MV-4-11 (cell line): ENCODE measurements at regions not wholly inside any gene's neighbourhood (a gene's known extent, or its start where the extent isn't known, plus 50 kb on each side); places are given as distances from the start of the nearest gene placed in this dataset.
A peak's percentile ranks its signal among the peaks of the same experiment; 100 is the strongest.
"Not testable (repeated sequence)": the region's sequence is repeated elsewhere in the genome, so short reads cannot be mapped to it uniquely, and the experiment has no call there.

ENCODE experiments used
- DNase-seq: peaks from one replicate; lab custom pipeline; 2025; lab: John Stamatoyannopoulos, UW

DNA sequence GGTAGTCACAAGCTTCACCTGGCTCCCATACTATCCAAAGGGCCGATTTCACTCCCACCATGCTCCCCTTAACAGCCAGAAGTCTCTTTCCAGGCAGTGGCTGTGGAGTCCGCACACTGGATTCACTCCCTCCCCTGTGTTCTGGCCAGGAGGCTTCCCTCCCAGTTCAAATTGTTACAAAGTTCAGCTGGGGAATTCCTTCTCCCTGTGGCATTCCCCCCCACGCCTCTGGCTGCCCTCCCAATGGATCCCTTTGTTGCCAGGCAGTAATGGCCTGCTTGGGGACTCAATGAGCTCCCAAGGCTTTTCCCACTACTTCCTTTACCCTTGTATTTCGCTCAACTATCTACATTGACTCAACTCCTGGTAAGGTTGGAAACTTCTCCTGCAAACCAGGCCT lies 1921.4 kb upstream of the PCDH20 start:
- no peak for DNase-seq

DNA sequence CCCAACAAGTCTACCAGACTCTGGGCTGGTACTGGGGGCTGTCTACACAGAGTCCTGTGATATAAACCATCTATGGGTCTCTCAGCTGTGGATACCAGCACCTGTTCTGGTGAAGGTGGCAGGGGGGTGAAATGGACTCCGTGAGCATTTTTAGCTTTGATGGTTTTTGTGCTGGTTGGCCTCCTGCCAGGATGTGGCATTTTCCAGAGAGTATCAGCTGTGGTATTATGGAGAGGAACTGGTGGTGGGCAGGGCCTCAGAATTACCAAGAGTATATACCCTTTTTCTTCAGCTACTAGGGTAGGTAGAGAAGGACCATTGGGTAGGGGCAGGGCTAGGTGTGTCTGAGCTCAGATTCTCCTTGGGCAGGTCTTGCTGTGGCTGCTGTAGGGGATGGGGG lies 1920.9 kb upstream of the PCDH20 start:
- no peak for DNase-seq

DNA sequence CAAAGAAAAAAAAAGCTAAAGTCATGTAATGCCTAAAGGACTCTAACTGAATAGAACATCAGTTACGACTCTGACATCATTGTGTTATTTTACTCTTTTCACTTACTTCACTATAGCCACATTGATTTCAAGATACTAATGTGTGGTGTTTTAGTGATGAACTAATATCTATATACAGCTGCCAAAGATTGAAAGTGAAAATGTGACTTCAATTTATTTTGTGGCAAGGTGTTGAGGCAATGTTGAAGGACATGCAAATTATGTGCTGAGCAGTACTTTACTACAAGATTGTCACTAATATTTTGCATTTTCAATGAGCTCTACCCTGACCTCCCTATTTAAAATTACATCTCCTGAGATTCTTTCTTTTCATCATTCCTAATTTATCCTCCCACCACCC lies 1911.9 kb upstream of the PCDH20 start:
- no peak for DNase-seq

DNA sequence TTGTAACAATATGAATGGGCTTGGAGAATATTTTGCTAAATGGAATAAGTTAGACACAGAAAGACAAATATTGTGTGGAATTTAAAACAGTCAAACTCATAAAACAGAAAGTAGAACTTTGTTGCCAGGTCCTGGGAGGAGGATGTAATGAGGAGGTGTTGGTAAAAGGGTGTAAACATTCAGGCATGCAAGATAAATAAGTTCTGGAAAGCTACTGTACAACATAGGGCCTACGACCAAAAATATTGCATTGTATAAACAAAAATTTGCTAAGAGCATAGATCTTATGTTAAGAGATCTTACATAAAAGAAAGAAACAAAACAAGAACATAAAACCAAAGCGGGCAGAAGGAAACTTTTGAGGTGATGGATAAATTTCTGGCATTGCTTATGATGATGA lies 1907.8 kb upstream of the PCDH20 start:
- DNase-seq = no peak

DNA sequence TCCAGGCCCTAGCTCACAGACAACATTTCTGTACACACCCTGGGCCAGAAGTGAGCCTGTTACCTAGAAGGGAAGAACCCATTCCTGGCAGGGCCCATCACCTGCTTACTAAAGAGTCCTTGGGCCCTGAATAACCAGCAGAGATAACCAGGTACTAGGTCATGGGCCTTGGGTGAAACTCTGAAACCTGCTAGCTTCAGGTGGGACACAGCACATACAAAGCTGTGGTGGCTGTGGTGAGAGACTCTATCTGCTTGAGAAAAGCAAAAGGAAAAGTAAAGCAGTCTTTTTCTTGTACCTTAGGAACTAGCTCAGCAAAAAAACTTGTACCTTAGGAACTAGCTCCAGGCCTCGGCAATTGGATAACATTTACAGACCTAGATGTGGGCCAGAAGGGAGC lies 1895.9 kb upstream of the PCDH20 start:
- no peak for DNase-seq

DNA sequence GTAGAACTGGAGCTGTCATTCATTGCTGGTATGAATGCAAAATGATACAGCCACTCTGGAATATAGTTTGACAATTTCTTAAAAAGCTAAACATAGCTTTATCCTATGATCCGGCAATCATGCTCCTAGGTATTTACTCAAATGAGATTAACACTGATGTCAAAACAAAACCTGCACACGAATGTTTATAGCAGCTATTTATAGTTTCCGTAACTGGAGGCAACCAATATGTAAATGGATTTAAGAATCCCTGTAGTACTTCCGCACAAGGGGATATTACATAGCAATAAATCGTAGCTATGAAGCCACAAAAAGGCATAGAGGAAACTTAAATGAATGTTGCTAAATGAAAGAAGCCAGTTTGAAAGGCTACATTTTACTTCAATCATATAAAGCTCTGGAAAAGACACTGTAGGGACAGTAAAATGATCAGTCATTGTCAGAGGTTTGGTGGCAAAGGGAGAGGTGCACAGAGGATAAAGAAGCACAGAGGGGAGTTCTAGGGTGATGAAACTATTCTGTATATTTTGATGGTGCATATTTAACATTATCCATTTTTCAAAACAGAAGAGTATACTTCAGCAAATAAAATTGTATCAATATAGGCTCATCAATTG lies 1893.0 kb upstream of the PCDH20 start:
- DNase-seq = no peak

DNA sequence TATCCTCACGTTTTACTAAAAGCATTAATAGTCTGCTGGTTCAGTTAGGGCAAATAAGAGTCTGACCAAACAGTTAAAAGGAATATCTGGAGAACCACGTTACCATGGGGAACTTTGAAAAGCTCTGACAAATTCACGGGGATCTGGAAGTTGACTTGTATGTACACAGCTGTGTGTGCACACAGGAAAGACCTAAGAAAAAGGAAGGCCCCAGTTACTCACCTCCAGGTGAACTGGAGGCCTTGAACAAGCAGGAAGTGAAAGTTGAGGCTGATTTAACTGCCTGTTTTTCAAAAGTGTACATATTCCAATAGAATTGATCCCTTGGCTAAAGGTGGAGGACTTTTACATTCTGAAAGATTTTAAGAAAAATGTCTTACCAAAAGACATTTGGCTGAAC lies 1891.6 kb upstream of the PCDH20 start:
- DNase-seq = peak; percentile 84

DNA sequence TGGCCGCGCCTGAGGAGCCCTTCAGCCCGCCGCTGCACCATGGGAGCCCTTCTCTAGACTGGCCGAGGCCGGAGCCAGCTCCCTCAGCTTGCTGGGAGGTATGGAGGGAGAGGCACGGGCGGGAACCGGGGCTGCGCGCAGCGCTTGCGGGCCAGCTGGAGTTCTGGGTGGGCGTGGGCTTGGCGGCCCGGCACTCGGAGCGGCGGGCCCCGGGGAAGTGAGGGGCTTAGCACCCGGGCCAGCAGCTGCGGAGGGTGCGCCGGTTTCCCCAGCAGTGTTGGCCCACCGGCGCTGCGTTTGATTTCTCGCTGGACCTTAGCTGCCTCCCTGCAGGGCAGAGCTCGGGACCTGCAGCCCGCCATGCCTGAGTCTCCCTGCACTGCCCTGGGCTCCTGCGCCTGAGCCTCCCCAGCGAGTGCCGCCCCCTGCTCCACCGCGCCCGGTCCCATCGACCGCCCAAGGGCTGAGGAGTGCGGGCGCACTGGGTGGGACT lies 1890.0 kb upstream of the PCDH20 start:
- no peak for DNase-seq

DNA sequence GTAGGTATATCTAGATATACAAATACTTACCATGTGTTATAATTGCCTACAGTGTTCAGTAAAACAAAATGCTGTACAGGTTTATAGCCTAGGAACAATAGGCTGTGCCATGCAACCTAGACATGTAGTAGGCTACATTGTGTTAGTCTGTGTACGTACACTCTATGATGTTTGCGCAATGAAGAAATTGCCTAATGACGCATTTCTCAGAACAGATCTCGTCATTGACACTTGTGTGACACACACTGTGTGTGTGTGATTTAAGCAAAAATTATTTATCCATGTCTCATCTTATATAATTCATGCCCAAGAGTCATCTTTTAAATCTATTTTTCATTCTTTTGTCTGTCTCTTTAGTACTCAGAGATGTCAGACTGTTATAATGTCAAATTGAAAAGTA lies 1888.8 kb upstream of the PCDH20 start:
- DNase-seq = peak; percentile 27

DNA sequence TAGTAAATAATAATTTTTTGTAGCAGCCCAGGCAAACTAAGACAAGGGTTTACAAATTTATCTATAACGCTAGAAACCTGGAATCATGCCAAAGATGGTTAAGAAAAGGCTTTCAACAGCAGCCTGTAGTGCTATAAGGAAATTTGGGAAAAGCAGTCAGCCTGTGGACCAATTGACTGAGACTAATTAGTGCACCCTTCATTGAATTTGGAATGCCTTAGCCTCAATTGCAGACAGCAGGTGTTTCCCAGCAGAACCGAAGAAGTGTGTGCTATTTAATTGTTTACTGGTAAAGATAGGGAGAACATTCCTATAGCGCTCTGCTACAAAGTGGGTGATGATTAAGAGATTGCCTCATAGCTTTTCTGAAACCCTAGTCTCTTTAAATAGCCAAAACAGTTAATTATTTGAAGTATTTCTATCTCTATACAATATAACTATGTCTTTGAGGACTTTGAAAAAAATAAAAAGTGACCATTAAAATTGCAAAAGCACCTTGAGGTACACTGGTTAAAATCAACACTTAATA lies 1884.3 kb upstream of the PCDH20 start:
- no peak for DNase-seq

DNA sequence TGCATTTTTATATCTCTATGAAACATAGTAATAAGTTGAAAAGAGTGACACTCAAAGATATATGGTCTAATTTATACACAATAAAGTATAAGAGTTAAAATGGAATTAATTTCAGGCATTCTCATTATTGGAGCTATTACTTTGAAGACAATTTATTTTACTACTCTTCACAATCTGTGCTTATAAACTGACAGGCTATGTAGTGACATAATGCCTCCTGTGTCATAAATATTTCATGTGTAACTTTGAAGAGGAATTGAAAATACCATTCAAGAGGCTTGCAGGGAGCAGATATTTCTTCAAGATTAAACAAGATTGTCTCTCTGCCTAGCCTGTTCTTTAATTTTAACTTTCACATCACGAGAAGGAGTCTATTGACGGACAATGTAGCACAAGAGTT lies 1881.5 kb upstream of the PCDH20 start:
- DNase-seq = peak; percentile 6

DNA sequence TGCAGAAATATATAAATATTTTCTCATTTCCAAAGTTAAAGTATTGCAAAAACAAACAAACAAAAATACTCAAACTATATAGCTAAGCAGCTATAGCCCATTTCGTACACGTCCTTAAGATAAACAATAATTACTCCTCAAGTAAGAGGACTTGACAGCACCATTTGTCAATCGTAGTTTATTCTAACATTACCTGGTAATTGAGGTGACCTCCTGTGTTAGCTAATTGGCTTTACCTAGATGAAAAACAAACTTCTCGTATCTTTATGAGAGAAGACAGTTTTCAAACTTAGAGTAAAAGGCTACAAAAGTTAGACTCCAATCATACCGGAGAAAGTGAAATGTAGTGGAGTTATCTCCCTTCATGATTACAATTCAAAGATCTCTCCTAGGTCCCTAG lies 1876.1 kb upstream of the PCDH20 start:
- DNase-seq = no peak

DNA sequence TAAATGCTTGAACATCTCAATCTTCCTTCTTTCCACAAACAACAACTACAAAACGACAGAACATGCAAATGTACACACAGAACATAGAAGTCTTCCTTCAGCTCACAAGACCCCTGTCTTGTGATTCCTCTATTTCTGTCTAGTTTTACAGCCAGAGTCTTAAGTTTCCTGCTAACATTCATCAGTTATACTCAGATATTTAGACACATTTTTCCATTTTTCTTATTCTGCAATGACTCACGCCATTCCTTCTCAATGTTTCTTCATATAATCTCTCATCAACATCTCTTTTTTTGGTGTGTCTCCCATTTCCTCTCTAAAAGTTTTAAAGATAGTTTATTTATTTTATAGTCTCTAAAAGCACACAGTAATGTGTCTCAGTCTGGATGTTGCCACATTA lies 1872.9 kb upstream of the PCDH20 start:
- no peak for DNase-seq

DNA sequence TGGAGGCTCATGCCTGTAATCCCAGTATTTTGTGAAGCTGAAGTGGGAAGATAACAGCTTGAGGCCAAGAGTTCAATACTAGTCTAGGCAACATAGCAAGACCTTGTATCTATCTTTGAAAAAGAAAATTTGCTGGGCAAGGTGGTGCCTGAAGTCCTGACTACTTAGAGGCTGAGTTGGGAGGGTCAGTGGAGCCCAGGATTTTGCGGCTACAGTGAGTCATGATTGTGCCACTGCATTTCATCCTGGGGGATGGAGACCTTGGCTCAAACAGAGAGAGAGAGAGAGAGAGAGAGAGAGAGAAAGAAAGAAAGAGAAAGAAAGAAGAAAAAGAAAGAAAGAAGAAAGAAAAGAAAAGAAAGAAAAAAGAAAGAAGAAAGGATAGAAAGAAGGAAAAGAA lies 1872.3 kb upstream of the PCDH20 start:
- no peak for DNase-seq

DNA sequence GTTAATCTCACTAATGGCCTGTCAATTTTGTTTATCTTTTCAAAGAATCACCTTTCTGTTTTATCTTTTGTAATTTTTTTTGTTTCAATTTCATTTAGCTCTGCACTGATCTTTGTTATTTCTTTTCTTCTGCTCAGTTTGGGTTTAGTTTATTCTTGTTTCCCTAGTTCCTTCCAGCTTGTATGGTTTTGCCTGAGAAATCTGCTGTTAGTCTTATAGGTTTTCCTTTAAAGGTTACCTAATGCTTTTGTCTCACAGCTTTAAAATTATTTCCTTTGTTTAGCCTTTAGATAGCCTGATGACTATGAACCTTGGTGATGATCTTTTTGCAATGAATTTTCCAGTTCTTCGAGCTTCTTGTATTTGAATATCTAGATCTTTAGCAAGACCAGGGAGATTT lies 1869.8 kb upstream of the PCDH20 start:
- DNase-seq = no peak

DNA sequence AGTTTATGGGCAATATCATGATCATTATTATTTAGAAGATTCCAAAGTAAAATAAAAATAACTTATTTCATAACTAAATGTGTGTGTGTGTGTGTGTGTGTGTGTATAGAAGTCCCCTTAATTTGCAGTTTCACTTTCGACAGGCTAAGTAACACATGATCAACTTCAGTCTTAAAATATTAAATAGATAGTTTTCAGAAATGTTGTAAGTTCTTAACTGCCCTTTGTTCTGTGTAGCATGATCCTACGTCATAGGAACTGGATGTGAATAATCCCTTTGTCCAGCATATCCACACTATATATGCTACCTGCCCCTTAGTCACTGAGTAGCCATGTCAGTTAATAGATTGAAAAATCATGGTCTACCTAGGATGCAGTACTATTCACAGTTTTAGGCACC lies 1863.5 kb upstream of the PCDH20 start:
- DNase-seq = no peak

DNA sequence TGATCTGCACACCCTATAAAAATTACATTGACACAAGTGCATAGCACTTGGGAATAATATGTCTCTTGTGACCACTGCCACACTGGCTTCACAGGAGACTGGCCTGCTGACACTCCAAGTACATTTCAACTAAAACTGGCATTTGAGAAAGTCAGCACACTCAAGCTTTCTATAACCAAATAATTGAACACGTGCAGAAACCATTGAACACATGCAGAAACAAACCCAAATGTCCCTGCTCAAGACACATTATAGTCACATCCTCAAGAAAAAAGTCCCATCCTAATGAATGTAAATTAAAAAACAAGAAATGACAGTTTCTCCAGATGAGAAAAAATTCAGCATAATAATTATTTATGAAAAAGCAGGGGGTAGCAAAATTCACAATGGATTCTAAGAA lies 1859.1 kb upstream of the PCDH20 start:
- no peak for DNase-seq

DNA sequence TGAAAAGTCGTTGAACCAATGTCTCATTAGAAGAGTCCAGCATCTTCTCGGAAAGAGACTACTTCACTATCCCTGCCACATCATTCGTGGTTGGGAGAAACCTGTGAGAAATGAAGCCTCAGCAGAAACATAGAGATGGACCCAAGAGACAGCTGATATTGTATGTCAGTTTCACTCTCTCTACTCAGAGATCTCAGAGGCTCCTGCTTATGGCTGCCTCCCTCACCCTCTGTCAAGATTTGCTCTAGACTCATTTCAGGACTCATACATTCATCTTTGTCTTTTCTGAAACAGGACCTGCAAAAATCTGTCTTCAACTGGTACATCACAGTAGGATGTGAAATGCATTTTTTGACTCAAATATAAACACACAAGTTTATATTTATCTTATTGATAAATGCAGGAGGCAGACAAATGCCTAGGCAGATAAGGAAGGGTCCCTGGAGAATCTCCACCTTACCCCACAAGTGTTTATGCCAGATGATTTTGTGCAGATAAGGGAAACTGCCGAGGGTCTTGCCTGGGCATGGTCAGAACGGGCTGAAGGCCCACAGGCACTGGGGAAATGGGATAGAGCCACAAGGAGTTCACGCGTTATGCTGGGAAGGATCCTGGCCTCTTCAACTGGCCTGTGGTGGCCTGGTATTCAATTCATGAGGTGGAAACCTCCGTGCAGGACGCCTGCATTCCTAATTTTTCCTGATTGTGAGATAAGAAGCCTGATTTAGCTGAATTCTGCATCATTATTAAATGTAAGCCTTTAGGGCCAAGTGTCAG lies 1834.0 kb upstream of the PCDH20 start:
- DNase-seq = no peak

DNA sequence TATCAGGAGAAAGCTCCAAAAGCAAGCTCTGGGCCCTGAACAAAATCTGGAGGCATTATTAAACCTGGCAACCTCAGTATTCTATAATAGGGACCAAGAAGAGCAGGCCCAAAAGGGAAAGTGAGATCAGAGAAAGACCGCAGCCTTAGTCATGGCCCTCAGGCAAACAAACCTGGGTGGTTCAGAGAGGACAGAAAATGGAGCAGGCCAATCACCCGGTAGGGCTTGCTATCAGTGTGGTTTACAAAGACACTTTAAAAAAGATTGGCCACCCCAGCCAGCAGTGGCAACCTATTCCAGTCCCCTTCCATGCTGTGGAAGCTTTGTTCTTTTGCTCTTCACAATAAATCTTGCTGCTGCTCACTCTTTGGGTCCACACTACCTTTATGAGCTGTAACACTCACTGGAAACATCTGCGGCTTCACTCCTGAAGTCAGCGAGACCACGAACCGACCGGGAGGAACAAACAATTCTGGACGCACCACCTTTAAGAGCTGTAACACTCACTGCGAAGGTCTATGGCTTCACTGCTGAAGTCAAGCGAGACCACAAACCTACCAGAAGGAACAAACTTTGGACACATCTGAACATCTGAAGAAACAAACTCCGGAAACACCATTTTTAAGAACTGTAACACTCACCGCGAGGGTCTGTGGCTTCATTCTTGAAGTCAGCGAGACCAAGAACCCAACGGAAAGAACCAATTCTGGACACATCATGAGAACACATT lies 1821.2 kb upstream of the PCDH20 start:
- DNase-seq = not testable (repeated sequence)

DNA sequence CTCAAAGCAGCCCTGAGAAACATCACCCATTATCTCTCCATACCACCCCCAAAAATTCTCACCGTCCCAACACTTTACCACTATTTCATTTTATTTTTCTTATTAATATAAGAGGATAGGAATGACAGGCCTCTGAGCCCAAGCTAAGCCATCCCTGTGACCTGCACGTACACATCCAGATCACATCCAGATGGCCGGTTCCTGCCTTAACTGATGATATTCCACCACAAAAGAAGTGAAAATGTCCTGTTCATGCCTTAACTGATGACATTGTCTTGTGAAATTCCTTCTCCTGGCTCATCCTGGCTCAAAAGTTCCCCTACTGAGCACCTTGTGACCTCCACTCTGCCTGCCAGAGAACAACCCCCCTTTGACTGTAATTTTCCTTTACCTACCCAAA lies 1802.9 kb upstream of the PCDH20 start:
- not testable (repeated sequence) for DNase-seq

DNA sequence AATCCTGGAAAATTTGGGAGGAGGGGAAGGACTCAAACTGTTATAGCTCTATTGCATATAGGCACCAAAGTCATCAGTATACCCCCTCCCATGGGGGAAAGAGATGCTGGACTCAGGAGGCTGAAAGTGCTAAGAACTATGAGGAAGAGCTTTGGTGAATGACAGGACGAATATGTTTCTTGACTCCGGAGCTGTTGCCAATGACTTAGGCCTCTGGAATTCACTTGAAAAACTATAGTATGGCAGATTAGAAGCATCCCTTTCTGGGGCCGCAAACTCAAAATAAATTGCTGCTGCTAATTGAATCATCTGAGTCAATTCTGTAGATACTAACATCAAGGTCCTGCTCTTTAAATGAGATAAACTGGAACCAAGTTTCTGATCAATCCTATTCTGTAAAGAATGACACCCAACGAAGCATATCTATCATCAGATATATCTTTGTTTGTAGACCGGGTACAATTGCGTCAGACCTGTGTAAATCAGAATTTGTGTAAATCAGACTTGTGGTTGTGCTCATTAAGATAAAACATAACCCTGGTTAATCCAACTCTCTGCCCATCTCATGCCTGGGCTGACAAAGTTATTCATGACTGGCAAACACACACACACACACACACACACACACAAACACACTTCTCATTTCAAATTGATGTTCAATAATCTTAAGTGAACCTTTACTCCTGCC lies 1793.8 kb upstream of the PCDH20 start:
- no peak for DNase-seq

DNA sequence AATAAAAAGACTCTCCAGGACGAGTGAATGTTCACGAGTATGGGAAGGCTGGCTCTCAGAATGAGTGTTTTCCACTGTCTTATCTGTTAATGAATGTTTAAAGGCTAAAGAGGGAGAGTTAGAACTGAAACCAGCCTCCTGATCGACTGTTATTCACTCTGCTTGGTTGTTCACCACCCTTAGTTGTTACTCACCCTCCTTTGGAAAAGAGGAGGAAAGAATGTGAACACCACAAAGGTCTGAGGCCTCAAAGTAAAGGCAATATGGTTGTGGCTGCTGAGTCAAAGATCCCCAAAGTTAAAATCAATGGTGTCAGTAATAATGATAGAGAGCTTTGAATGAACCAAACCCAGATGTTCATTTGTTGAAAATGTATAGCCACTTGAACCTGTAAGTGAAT lies 1793.2 kb upstream of the PCDH20 start:
- DNase-seq = no peak
